Ramos (cell line): ENCODE measurements at regions not wholly inside any gene's neighbourhood (a gene's known extent, or its start where the extent isn't known, plus 50 kb on each side); places are given as distances from the start of the nearest gene placed in this dataset.

ENCODE experiments used
- in situ Hi-C: fragments of 300-500 bp; cut with MboI; formaldehyde crosslinking; loops from one replicate; pipeline ENCODE4 v1.14.3; 2022; ENCODE audit warnings: low sequenced_read_pairs; ENCODE audit not compliant: unreplicated experiment

DNA sequence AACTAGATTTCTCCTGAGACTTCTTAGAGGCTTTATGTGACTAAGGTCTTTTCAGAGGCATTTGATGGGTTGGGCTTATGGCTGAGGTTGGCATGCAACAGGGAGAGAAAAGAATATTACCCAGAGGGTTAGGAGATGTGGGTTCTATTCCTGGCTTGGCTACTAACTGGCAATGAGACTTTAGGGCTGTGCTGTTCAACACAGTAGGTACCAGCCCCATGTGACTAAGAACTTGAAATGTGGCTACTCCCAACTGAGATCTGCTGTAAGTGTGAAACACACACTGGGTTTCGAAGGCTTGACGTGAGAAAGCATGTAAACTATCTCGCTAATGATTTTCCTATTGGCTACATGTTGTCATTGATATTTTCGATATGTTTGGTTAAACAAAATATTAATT is 324.9 kb upstream of the SLC14A2 start:
- in situ Hi-C loops = no loop called here

DNA sequence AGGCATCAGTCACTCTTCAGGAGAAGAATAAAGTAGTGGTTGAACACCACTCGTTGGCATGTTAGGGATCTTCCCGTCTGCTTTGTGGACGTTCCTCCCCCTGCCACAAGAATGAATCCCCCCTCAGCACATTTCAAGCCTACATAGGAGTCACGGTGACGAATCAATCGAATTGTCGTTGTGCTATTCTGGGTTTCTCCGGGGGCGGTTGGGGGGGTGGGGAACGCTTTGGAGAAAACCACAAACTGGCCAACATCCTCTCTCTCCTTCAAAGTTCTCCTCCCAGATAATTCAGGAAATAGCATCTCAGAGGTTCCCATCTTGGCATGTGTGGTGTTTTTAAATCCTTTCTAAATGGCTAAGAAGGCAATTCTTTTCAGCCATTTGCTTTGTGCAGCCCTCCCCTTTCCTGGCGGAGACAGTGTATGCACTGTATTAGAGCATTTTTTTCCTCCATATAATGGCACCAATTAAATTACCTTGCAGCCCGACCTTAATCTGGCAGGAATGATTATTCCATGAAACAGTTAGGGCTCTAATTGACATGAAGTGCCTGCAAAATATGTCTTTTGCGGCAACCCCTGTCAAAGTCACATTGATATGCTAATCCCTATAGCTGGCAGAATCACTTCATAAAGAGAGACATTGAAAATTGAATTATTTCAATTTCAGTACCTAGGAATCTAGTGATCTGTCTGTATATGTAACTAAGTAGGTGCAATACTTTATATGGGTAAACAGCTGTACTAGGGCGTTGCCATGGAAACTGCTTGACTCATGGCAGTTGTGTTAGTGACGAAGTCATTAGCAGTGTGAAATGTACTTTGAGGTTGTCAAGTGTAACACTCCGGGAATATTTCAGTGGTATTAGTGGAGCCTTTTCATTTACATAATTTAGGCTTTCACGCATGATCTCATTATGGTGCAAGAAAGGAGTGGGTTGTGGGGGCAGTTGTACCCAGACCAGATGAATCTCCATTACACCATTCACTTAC is 323.4 kb upstream of the SLC14A2 start:
- in situ Hi-C loops = no loop called here

DNA sequence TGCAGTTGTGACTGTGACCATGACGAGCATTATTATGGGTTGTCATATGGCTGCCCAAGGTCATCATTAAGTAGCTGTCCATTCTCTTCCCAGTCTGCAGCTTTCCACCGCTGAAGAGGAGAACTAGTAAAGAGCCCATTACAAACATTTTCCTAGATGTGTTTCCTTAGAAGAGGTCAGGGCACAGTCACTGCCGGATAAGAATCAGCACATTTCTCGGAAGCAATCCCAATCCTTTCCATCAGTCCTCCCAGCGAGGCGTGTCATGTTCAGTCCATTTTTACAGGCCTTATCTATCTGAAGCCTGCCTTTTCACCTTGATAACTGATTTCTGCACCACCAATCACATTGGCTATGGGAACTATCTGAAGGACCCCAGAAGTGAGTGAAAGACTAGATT is 319.9 kb upstream of the SLC14A2 start:
- in situ Hi-C loops = no loop called here

DNA sequence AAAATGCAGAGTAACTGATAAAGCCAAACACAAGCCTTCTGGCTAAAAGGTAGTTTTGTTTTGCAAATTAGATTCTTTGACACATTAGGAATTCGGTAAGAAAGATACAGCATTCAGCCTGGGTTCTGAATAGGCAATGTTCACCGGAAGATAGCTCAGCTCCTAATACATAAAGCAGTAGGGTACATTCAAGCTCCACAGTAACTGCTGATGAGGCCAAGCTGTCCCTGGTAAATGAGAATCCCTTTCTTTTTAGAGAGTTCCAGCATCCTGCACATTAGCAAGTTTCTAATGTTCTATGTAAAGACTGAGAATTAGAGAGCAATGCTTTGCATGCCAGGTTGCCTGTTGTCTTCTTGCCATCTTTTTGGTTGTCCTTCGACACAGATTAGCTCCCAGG is 316.3 kb upstream of the SLC14A2 start:
- in situ Hi-C loops = no loop called here

DNA sequence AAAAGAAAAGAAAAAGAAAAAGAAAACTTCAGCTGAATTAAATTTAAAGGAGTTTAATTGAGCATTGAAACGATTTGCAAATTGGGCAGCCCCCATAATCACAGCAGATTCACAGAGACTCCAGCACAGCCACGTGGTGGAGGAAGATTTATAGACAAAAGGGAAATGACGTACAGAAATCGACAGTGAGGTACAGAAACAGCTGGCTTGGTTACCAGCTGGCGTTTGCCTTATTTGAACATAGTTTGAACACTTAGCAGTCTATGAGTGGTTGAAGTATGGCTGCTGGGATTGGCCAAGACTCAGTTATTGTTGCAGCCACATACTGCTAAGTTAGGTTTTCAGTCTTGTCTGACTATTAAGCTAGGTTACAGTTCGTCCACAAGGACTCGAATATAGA is 312.2 kb upstream of the SLC14A2 start:
- in situ Hi-C loops = no loop called here

DNA sequence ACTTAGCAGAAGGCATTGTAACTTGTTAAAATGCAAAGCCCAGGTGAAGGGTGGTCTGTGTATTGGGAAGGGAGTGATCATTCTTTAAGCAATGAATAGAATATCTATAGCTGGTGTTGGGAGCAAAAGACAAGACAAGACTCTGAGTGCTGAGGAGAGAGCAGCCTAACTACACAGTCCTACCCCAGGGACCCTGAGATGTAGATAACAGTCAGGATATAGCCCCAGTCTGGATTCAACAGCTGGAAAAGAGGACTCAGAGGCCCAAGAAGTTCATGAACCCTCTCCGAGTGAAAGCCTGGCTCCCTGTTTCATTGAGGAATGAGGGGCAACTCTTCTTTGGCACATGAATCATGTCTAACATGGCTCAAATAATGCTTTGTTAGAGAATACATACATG is 310.7 kb upstream of the SLC14A2 start:
- in situ Hi-C loops = no loop called here

DNA sequence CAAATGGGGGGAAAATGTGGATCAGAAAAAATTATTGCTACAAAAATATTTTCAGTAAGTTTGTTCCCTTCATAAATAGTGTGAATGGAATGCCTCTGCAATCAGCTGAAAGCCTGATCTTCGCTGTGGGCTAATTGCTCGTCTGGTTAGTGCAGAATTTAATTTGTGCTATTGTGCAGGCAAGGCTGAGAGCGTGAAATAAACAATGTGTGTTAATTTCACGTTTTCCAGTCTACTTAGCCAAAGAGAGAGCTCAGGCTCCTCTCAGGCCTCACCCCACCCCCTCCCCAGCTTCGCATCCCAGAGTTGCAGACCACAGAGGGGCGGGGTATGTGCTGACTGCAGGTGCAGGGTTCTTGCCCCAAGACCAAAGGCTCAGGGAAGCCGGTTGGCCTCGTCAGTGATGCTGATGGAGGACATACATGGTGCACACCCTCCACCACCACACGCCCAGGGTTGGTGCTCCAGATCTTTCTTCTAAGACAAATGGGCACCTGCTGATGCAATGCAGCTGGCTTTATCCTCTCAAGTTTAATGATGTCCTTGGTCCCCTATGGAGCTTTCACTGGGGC is 302.6 kb upstream of the SLC14A2 start:
- in situ Hi-C loops = no loop called here

DNA sequence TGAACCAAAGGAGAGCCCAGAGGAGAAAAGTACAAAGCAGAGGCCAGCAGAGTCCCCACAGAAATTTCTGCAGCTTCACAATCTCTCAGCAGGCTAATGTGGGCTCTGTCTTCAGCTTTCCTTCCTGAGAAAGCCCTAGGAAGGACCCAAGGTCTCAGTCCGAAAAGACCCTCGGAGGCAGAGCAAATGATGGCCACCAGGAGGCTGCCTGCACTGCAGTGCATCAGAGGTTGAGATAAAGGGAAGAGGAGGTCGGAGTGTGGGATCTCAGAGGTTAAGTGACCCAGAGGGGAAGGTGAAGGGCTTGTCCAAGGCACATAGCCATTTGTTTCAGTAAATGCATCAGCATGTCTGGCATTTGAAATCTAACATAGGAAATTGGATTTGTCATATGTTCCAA is 299.1 kb upstream of the SLC14A2 start:
- in situ Hi-C loops = no loop called here

DNA sequence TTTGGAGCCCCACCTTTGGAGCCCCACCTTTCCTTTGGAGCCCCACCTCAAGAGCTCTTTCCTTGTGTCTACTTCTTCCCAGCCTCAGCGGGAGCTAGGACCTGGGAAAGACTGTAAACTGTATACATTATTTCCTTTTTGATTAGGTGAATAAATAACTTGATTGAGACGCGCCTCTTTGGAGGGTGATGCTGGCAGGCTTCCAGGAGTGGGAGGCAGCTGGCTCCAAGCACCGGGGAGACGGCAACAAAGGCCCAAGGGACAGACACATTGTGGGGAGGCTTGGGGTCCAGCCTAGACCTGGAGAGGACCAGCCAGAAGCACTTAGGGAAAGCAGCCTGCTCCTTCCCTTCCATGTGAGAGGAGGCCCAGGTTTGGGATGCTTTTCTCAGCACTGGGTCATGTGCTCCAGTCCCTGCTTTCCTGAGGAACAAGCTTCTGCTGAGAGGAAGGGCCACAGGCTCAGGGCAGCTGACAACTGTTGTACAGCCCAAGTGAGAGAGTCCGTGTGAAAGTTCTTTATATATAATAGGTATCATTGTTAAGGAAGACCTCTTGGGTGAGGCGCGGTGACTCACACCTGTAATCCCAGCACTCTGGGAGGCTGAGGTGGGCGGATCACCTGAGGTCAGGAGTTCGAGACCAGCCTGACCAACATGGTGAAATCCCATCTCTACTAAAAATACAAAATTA is 297.2 kb upstream of the SLC14A2 start:
- in situ Hi-C loops = no loop called here

DNA sequence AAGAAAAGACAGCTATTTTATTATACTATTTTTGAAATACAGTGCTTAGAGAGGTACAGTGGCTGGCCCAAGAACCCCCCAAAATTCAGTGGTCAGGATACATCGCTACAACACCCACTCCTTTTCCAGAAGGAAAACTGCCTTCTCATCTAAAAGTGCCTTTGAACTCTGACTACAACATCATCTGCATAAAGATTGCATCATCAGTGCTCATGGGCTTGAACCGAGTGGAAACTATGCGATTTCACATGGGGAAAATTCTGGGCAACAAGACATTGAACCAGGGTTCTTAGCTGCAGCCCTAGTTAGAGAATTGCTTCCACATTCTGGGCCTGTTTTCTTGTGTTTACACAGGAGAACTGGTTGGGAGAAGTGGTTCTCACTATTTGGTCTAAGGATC is 294.6 kb upstream of the SLC14A2 start:
- in situ Hi-C loops = no loop called here

DNA sequence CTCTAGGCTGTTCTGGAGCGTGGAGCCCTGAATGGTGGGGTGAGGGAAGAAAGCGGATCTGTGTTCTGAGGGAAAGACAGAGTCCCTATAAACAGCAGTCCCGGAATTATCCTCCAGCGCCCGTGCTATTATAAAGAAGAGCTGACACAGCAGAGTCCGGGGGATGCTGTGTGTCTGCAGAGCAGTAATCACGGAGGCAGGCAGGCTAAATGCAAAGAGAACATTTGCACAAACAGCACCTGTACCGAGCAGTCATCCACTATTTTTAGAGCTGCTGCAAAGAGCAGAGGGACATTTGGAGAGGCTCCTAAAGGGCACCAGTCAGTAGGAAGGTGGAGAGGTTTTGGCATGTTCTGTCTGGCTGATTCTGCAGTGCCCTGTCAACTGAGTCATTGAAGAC is 293.8 kb upstream of the SLC14A2 start:
- in situ Hi-C loops = no loop called here

DNA sequence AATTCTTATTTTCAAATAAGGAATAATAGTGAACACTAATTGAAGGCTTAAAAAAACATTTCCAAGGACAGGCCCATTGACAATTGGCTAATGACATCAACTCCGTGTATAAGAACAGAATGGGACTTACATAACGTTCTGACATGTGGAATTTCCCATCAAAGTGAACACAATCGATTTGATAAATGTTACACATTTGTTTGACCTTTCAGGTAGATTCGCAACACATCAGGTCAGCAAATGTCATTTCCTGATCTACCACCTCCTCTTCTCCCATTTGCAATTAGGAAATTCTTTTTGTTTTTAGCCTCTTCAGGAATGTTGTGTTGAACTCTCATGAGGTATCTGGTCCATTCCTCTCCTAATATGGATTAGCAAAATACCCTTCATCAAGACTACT is 292.9 kb upstream of the SLC14A2 start:
- in situ Hi-C loops = no loop called here

DNA sequence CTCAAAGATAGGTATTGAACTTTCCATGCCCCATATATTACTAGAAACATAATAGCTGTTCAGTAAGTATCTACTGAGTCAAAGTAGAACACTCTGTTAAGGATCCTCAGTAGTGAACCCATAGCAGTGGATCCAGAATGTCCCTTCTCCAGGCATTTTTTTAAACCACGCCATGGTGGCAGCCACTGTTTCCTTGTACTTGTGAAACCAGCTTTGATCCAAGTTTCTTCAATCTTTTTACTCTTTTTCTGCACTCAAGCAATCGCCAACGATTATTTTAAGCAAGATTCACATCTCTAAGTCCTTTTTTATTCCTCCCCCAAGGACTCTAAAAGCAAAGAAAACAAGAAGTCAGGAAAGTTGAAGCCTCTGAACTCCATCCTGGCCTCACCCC is 291.2 kb upstream of the SLC14A2 start:
- in situ Hi-C loops = no loop called here

DNA sequence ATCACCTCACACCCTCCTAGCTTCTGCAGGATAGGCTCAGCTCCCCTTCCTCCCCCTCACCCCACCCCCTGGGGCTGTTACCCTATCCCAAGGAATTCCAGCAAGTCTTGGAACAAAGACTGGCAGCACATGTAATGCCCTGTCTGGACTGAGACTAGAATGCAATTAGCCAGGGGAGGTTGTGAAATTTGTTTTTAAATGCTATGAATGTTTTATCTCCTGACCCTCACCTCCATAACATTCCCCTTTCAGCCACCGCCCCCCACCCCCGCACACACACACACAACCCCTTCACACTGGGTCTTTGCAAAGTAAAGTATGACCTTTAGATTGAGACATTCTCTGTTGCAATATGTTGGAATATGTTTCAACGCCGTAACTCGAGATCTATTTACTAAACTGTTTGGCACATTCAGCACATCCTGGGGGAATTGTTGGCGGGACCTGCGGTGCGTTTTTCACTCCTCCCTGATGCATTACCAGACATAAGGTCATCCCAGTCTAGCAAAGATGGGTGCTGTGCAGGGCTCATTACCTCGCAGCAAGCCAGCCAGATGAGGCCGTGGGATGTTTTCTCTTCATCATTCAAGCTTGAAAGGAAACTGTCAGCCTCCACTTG is 290.7 kb upstream of the SLC14A2 start:
- in situ Hi-C loops = no loop called here

DNA sequence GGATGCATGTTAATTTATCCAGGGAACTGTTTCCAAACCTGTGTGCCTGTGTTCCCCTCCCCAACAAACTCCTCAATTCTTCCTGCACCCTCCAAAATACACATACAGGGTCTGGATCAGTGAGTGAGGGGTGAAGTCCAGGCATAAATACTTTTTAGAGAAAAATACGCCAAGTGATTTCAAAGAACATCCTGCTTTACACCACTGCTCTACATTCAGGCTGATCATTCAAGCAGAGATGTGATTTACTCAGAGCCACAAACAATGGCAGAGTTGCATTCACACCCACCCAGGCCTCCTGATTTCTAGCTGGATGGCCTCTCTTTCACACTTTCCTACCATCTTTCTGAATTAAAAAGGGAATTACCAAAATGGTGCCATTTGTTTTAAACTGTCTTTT is 289.5 kb upstream of the SLC14A2 start:
- in situ Hi-C loops = no loop called here

DNA sequence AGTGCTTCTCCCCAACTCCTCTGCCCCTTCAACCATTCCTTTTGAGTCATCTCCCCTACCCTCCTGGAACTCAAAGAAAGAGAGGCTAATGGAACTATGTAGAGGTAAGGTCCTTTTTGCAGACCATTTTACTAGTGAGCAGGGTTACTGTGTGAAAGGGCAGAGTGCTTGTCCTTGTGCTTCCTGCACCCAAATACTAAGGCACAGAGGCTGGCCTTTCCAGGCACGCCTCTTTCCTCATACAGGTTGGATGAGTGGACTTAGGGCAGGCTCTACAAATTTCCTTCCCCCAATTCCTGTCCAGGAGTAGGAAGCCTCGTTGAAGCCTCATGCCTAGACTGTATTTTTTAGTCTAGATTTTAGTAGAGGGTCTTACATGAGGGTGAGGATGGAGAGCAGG is 288.8 kb upstream of the SLC14A2 start:
- in situ Hi-C loops = no loop called here

DNA sequence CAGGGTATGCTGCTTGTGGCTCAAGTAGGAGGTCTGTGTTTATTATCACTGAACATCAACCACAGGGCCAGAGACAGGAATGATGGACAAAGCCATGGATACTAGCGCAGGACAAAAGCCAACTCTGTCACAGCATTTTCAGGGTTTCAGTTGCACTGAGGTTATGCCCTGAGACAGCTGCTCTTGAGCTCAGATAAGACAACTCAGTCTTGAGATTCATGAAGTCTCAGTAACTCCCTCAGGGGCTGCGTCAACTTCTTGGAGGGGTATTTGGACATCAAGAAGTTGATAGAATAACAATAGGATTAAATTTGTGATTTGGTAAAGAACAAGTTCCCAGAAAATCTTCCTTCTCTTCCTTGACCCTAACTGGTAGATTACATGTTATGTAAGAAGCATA is 287.0 kb upstream of the SLC14A2 start:
- in situ Hi-C loops = no loop called here

DNA sequence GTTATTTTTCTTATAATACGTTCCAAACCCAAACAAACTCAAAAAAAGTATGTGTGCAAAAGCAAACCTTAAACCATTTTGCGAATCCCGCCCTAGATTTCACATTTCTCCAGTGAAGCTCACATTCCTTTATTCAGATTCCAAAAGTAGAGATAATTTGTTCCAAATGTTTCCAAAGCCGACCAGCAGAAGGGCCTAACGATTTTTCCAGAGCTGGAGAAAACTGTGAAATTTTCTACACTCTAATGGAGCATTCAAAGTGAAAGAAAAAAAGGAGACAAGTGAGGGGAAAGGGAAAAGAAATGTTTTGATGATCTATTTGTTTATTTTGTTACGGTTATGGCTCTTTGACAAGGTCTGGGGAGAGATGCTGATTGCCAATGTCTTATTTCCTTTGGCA is 286.5 kb upstream of the SLC14A2 start:
- in situ Hi-C loops = no loop called here

DNA sequence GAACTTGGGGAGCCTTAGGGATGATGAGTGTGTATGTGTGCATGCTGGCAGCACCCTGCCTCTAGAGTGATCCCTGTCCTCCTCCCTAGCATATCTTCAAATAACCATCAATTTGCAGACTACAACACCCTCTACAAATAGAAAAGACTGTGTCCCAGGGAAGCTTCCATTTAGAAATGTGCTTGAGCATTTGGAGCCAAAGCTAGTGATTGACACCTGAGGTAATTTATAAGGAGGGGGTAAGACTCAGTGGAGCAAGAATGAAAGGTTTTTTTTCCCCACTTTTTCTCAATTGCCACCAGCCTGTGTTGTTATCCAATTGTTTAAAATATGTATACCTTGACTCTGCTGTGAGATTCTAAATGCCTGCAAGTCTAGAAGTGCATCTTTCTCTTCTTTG is 286.0 kb upstream of the SLC14A2 start:
- in situ Hi-C loops = no loop called here

DNA sequence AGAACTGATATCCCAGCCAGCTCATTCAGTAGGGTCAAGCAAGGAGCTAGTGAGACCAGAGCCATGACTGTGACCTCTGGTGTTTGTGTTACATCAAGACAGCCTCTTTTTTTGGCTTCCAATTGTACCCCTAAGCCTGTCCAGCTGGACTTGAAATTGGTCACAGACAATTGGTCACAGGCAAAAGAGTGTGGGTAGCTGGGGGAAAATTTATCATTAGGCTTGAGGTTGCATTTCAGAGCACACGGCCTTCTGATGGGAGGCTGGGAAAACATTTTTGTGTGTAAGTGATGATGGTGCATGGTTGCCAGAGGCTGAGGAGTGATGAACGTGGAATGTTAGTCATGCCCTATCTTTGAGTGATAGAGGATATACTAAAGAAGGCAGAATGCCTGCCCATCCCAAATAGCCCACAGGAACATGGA is 285.1 kb upstream of the SLC14A2 start:
- in situ Hi-C loops = no loop called here

DNA sequence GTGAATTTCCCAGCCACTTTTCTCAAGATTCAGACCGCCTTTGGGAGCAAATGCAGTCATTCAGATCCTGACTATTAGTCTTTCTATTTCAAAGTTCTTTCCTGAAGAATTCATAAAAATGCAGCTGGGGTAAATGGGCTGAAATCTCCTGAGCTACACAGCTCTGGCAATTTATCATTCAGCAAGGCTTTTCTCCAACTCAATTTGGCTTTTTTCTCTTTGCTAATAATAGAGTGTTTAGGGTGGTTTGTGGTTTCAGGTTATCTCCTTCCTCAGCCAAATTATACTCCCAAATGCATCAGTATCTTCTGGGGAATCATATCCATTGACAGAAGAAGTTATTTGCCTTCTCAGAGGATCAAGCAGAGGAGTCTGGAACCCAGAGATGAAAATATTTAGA is 282.4 kb upstream of the SLC14A2 start:
- in situ Hi-C loops = no loop called here
